Mesenchymal stem cell (in vitro differentiated cells and primary cell): ENCODE measurements at regions not wholly inside any gene's neighbourhood (a gene's known extent, or its start where the extent isn't known, plus 50 kb on each side); places are given as distances from the start of the nearest gene placed in this dataset.

Experiments used
- DNase-seq: peaks from one replicate; pipeline ENCODE4 v3.0.0-alpha.2; 2013
- H2AFZ ChIP-seq: one replicate; pipeline ENCODE4 v1.6.1; 2013; ENCODE audit warnings: low read depth, mild to moderate bottlenecking, control low read depth, inconsistent platforms, low read length, moderate library complexity
- H2AK5ac ChIP-seq: 2 replicates; pipeline ENCODE4 v1.6.1; 2013; ENCODE audit warnings: low read length, moderate library complexity, mild to moderate bottlenecking, inconsistent platforms; ENCODE audit not compliant: severe bottlenecking
- H2BK120ac ChIP-seq: one replicate; pipeline ENCODE4 v1.6.1; 2013; ENCODE audit warnings: low read depth, mild to moderate bottlenecking, inconsistent platforms, low read length, moderate library complexity
- H2BK12ac ChIP-seq, 2 experiments: one replicate each; pipeline ENCODE4 v1.6.1; 2013; ENCODE audit warnings: inconsistent platforms in 2 of 2, low read length in 2 of 2, mild to moderate bottlenecking in 2 of 2, moderate library complexity in 2 of 2, control low read depth in 1 of 2
- H2BK15ac ChIP-seq: one replicate; pipeline ENCODE4 v1.6.1; 2013; ENCODE audit warnings: mild to moderate bottlenecking, low read depth, inconsistent platforms; ENCODE audit not compliant: poor library complexity, severe bottlenecking
- H2BK5ac ChIP-seq: 2 replicates; pipeline ENCODE4 v1.6.1; 2013; ENCODE audit warnings: low read depth, mild to moderate bottlenecking, low read length, control low read depth, inconsistent platforms; ENCODE audit not compliant: poor library complexity, severe bottlenecking
- H3K14ac ChIP-seq, 2 experiments: one replicate each; pipeline ENCODE4 v1.6.1; 2013; ENCODE audit warnings: inconsistent platforms in 2 of 2, low read length in 2 of 2, control low read depth in 1 of 2, mild to moderate bottlenecking in 1 of 2, moderate library complexity in 1 of 2
- H3K18ac ChIP-seq, 2 experiments: one replicate each; pipeline ENCODE4 v1.6.1; 2013; ENCODE audit warnings: inconsistent platforms in 2 of 2, low read length in 2 of 2, control low read depth in 1 of 2, low read depth in 1 of 2, mild to moderate bottlenecking in 1 of 2
- H3K23ac ChIP-seq, 2 experiments: one replicate each; pipeline ENCODE4 v1.6.1; 2013; ENCODE audit warnings: inconsistent platforms in 2 of 2, low read length in 2 of 2, mild to moderate bottlenecking in 2 of 2, moderate library complexity in 2 of 2, control low read depth in 1 of 2
- H3K27ac ChIP-seq: 2 replicates; pipeline ENCODE4 v1.5.1; 2013; ENCODE audit warnings: mild to moderate bottlenecking, moderate library complexity, low read length, control low read depth, inconsistent platforms; ENCODE audit not compliant: poor library complexity, severe bottlenecking
- H3K27me3 ChIP-seq, 2 experiments: 2 replicates each; pipeline versions ENCODE4 v1.6.1 to v1.7.0; 2013; ENCODE audit warnings: low read length in 2 of 2, mild to moderate bottlenecking in 2 of 2, moderate library complexity in 2 of 2, control low read depth in 1 of 2, inconsistent platforms in 1 of 2; ENCODE audit not compliant: control insufficient read depth in 1 of 2, insufficient read depth in 1 of 2
- H3K36me3 ChIP-seq, 2 experiments: 2 replicates each; pipeline versions ENCODE4 v1.6.1 to v1.7.0; 2013; ENCODE audit warnings: low read length in 2 of 2, control low read depth in 1 of 2, inconsistent platforms in 1 of 2, low read depth in 1 of 2, mild to moderate bottlenecking in 1 of 2; ENCODE audit not compliant: insufficient read depth in 2 of 2, control insufficient read depth in 1 of 2
- H3K4ac ChIP-seq, 2 experiments: one replicate each; pipeline ENCODE4 v1.6.1; 2013; ENCODE audit warnings: inconsistent platforms in 2 of 2, low read length in 2 of 2, mild to moderate bottlenecking in 2 of 2, moderate library complexity in 2 of 2, control low read depth in 1 of 2, low read depth in 1 of 2
- H3K4me1 ChIP-seq: 2 replicates; pipeline ENCODE4 v1.6.1; 2013; ENCODE audit warnings: low read depth, low read length, control low read depth; ENCODE audit not compliant: control insufficient read depth, insufficient read depth
- H3K4me2 ChIP-seq: 2 replicates; pipeline ENCODE4 v1.6.1; 2013; ENCODE audit warnings: low read length, mild to moderate bottlenecking, inconsistent platforms; ENCODE audit not compliant: poor library complexity, severe bottlenecking
- H3K4me3 ChIP-seq, 2 experiments: 2 replicates each; pipeline versions ENCODE4 v1.5.1 to v1.7.0; 2013; ENCODE audit warnings: low read length in 2 of 2, mild to moderate bottlenecking in 2 of 2, control low read depth in 1 of 2, low read depth in 1 of 2; ENCODE audit not compliant: insufficient read depth in 1 of 2
- H3K79me1 ChIP-seq: replicated peaks from 2 replicates; pipeline ENCODE4 v1.6.1; 2013; ENCODE audit warnings: mild to moderate bottlenecking, control low read depth, low read length, inconsistent platforms; ENCODE audit not compliant: poor library complexity, severe bottlenecking
- H3K9ac ChIP-seq: 2 replicates; pipeline ENCODE4 v1.7.0; 2013; ENCODE audit warnings: mild to moderate bottlenecking, low read length, moderate library complexity
- H3K9me3 ChIP-seq: 2 replicates; pipeline ENCODE4 v1.7.0; 2013; ENCODE audit warnings: mild to moderate bottlenecking, low read length; ENCODE audit not compliant: control insufficient read depth
- H4K8ac ChIP-seq: one replicate; pipeline ENCODE4 v1.6.1; 2013; ENCODE audit warnings: inconsistent platforms, mild to moderate bottlenecking, low read length, moderate library complexity
- H4K91ac ChIP-seq: one replicate; pipeline ENCODE4 v1.6.1; 2013; ENCODE audit warnings: mild to moderate bottlenecking, low read length, inconsistent platforms
- WGBS: methylation state at CpG from one replicate; pipeline ENCODE4 v1.1.7; 2013; ENCODE audit warnings: mixed read lengths; 5-methylcytosine and 5-hydroxymethylcytosine counted together

- Histone ChIP-seq H3K79me1 (no peaks in the 10 kb centered on the region), H2BK12ac (no peak overlapping the region), H3K4ac (no peak overlapping the region), H4K91ac (no peak overlapping the region), H3K9ac (no peak overlapping the region), H3K4me3 (no peak overlapping the region), H2BK120ac (no peak overlapping the region), H3K18ac (no peak overlapping the region), H3K4me1 (no peaks in the 10 kb centered on the region), H3K14ac (no peak overlapping the region), H3K36me3 (no peaks in the 10 kb centered on the region), H2AFZ (no peak overlapping the region), H3K27me3 (no peaks in the 10 kb centered on the region), H3K9me3 (no peaks in the 10 kb centered on the region), H3K27ac (no peak overlapping the region), H2AK5ac (no peak overlapping the region), H3K23ac (no peak overlapping the region), H3K4me2 (no peak overlapping the region), H2BK5ac (no peak overlapping the region), H2BK15ac (no peak overlapping the region), H4K8ac (no peak overlapping the region)
- 86% methylated on average over 1 of the region's 1 CpG for WGBS
- DNase-seq: no peak
Measured at GRCh38 chr5:63097286-63097685, 518.7 kb downstream of the LRRC70 start.

GRCh38 chr5:63094730-63095129, 516.1 kb downstream of the LRRC70 start:
- H3K27me3 ChIP-seq: no peaks in the 10 kb centered on the region
- no peak overlapping the region for H2BK15ac ChIP-seq
- H3K9ac ChIP-seq: no peak overlapping the region
- no peak overlapping the region for H3K4me3 ChIP-seq
- H3K23ac ChIP-seq: no peak overlapping the region
- H2BK12ac ChIP-seq: no peak overlapping the region
- no peaks in the 10 kb centered on the region for H3K36me3 ChIP-seq
- H2BK120ac ChIP-seq: no peak overlapping the region
- H3K18ac ChIP-seq: no peak overlapping the region
- H3K14ac ChIP-seq: no peak overlapping the region
- no peak for DNase-seq
- H3K4me2 ChIP-seq: no peak overlapping the region
- no peak overlapping the region for H3K4ac ChIP-seq
- H3K9me3 ChIP-seq: no peaks in the 10 kb centered on the region
- no peak overlapping the region for H3K27ac ChIP-seq
- H2BK5ac ChIP-seq: no peak overlapping the region
- H4K8ac ChIP-seq: no peak overlapping the region
- whole genome bisulfite sequencing: 85% methylated on average over 3 of the region's 6 CpGs
- H4K91ac ChIP-seq: no peak overlapping the region
- H3K79me1 ChIP-seq: no peaks in the 10 kb centered on the region
- H3K4me1 ChIP-seq: no peaks in the 10 kb centered on the region
- no peak overlapping the region for H2AK5ac ChIP-seq
- no peak overlapping the region for H2AFZ ChIP-seq

GRCh38 chr5:63089147-63089546, 510.5 kb downstream of the LRRC70 start:
- no peak for DNase-seq
- Histone ChIP-seq H3K36me3 (no peaks in the 10 kb centered on the region), H2AFZ (no peak overlapping the region), H3K79me1 (no peaks in the 10 kb centered on the region), H3K27ac (no peak overlapping the region), H4K8ac (no peak overlapping the region), H2BK12ac (no peak overlapping the region), H2AK5ac (no peak overlapping the region), H2BK120ac (no peak overlapping the region), H2BK15ac (no peak overlapping the region), H3K18ac (no peak overlapping the region), H3K4me3 (no peak overlapping the region), H3K23ac (no peak overlapping the region), H3K9me3 (no peaks in the 10 kb centered on the region), H3K27me3 (peaks cover 0 to 3% of the 10 kb centered on the region in 2 experiments), H3K4me1 (no peaks in the 10 kb centered on the region), H4K91ac (no peak overlapping the region), H3K14ac (no peak overlapping the region), H3K4ac (no peak overlapping the region), H3K4me2 (no peak overlapping the region), H2BK5ac (no peak overlapping the region), H3K9ac (no peak overlapping the region)
- 56% methylated on average over 1 of the region's 1 CpG for WGBS

- Histone ChIP-seq H4K91ac (no peak overlapping the region), H3K27me3 (peaks cover 0 to 3% of the 10 kb centered on the region in 2 experiments), H2BK12ac (no peak overlapping the region), H2BK15ac (no peak overlapping the region), H2BK120ac (no peak overlapping the region), H3K79me1 (no peaks in the 10 kb centered on the region), H3K14ac (no peak overlapping the region), H3K23ac (no peak overlapping the region), H3K18ac (no peak overlapping the region), H4K8ac (no peak overlapping the region), H2AFZ (no peak overlapping the region), H2BK5ac (no peak overlapping the region), H2AK5ac (no peak overlapping the region), H3K4ac (no peak overlapping the region), H3K9me3 (no peaks in the 10 kb centered on the region), H3K9ac (no peak overlapping the region), H3K4me2 (no peak overlapping the region), H3K36me3 (no peaks in the 10 kb centered on the region), H3K4me1 (no peaks in the 10 kb centered on the region), H3K27ac (no peak overlapping the region), H3K4me3 (no peak overlapping the region)
- WGBS: 13% methylated on average over 2 of the region's 2 CpGs
- DNase-seq: no peak
Measured at GRCh38 chr5:63085561-63085960, 506.9 kb downstream of the LRRC70 start.
